ENCODE measurements at regions not wholly inside any gene's neighbourhood (a gene's known extent, or its start where the extent isn't known, plus 50 kb on each side); places are given as distances from the start of the nearest gene placed in this dataset.

- ChIA-PET CTCF (no interaction called here), POLR2A (no interaction called here)
Observed at GRCh38 chrX:7235071-7235470, 87.1 kb upstream of the PUDP start.

- CTCF ChIA-PET = no interaction called here
- POLR2A ChIA-PET = no interaction called here
Observed at GRCh38 chrX:7233580-7234406, 85.8 kb upstream of the PUDP start.

- ChIA-PET POLR2A (no interaction called here), CTCF (no interaction called here)
Observed at GRCh38 chrX:7228226-7228625, 80.3 kb upstream of the PUDP start.

GRCh38 chrX:7225338-7225737 lies 77.4 kb upstream of the PUDP start:
- POLR2A ChIA-PET = no interaction called here
- CTCF ChIA-PET = no interaction called here

- ChIA-PET POLR2A (no interaction called here), CTCF (no interaction called here)
Observed at GRCh38 chrX:7223271-7223670, 75.3 kb upstream of the PUDP start.

GRCh38 chrX:7220121-7220520 lies 72.2 kb upstream of the PUDP start:
- POLR2A ChIA-PET = no interaction called here
- CTCF ChIA-PET = no interaction called here

GRCh38 chrX:7219153-7219705 lies 71.3 kb upstream of the PUDP start:
- ChIA-PET CTCF (no interaction called here), POLR2A (no interaction called here)

GRCh38 chrX:7218321-7219152 lies 70.6 kb upstream of the PUDP start:
- ChIA-PET POLR2A (no interaction called here), CTCF (no interaction called here)

- POLR2A ChIA-PET = no interaction called here
- CTCF ChIA-PET = no interaction called here
Observed at GRCh38 chrX:7216981-7217587, 69.1 kb upstream of the PUDP start.

GRCh38 chrX:7215842-7216241 lies 67.9 kb upstream of the PUDP start:
- ChIA-PET CTCF (no interaction called here), POLR2A (no interaction called here)

GRCh38 chrX:7214251-7214650 lies 66.3 kb upstream of the PUDP start:
- ChIA-PET POLR2A (no interaction called here), CTCF (no interaction called here)

- ChIA-PET CTCF (no interaction called here), POLR2A (interaction anchor here (0.8 kb wide), 1 partner anchor 58 kb away, joined by 3 read pairs; no protein-coding TSS in a partner anchor)
Observed at GRCh38 chrX:7205037-7205577, 57.2 kb upstream of the PUDP start.

GRCh38 chrX:7204619-7205018 lies 56.7 kb upstream of the PUDP start:
- ChIA-PET POLR2A (no interaction called here), CTCF (no interaction called here)

- CTCF ChIA-PET = no interaction called here
Observed at GRCh38 chrX:7202206-7202605, 54.3 kb upstream of the PUDP start.

GRCh38 chrX:7201496-7201895 lies 53.5 kb upstream of the PUDP start:
- ChIA-PET CTCF (no interaction called here), POLR2A (no interaction called here)

More at GRCh38 chrX:7202206-7202605, 54.3 kb upstream of the PUDP start:
- POLR2A ChIA-PET = no interaction called here

GRCh38 chrX:7198499-7198898 lies 50.5 kb upstream of the PUDP start:
- POLR2A ChIA-PET = no interaction called here
- CTCF ChIA-PET = no interaction called here

All from activated CD8-positive, alpha-beta memory T cell treated with anti-CD3 and anti-CD28 coated beads for 36 hours (primary cell).